Astrocyte of the hippocampus (primary cell): ENCODE measurements at regions not wholly inside any gene's neighbourhood (a gene's known extent, or its start where the extent isn't known, plus 50 kb on each side); places are given as distances from the start of the nearest gene placed in this dataset.

Source experiments
- DNase-seq: peaks from one replicate; pipeline ENCODE4 v3.0.0; 2011; ENCODE audit warnings: low read depth, low spot score

DNA sequence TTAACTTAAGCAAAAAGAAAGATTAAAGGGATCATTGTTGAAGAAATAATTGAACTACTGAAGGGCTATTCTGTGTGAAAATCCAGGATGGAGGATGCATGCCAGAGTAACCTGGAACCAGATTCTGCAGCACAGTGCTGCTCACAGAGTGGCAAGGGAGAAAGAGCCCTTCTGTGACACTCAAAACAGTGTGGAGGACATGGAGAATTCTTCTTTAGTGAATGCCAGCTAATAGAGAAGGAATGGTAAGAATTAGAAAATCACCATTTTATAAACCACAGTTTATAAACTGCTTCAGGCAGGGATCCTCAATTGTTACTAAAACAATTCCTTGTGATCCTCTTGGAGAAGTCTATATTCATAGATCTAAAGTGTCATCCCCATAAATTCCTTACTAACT is 70.4 kb upstream of the ARHGEF26 start:
- DNase-seq, result peak; percentile 33

DNA sequence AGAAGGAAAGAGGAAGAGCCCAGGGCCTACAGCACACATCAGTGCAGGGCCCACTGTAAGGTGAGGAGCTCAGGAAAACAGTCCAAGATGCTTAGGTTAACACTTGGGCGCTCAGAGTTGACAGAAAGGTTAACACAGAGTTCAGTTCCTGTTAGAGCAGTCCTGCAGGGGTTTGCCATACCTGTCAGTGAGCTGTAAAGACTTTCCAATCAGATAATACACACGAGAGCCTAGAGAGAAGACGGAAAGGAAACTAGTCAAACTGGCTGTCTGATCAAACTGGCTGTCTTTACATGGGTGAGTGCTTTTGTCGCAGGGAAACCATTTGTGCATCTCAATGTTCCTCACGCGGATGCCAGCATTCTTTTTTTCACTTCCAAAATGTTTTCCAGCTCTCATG is 61.4 kb upstream of the ARHGEF26 start:
- peak; percentile 23 for DNase-seq

DNA sequence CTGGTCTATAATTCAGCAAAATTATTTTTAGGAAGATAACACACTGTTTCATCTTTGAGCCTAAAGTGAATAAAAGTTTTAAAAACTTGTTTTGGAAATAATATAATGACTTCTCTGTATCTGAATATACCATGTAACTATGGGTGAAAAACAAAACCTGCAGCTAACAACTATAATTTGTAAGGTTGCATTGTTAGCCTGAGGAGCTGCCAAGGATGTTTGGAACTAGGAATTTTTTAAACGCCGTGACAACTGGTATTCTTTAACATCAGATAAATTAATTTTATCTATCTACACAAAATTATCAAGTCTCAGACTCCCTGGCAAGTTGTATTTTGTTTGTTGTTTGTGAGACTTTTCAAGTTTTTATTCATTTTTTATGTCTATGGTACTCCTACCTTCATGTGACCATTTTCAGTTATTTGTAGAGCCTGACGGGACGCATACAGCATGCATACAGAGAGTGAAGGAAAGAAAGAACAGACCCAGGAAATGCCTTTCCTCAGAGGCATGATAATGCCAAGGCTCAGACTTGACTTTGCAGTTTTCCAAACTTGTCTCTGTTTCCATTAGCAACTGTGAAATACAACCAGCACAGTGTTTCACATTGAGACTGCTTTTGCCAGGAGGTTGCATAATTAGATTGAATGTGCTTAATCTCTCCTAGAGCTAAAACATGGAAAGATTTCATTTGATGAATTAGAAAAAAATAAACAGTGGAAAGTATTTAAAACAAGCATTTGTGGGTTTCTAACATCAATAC is 60.8 kb upstream of the ARHGEF26 start:
- peak; percentile 86 for DNase-seq

DNA sequence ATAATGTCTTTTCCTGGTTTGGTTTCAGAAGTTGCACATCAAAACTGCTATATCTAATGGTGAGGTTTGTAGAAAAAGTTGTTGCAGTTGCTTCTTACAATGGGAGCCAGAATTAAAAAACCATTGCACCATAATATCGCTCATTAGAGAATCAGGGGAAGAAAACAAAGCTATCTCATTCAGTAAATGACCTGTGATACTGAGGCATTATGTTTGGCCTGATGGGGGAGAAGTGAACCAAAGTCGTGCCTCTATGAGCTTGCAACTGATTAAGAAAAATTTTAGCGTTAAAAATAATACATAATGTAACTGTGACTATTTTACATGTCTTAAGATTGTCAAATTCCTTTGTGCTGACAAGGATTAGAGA is 60.2 kb upstream of the ARHGEF26 start:
- no peak for DNase-seq

DNA sequence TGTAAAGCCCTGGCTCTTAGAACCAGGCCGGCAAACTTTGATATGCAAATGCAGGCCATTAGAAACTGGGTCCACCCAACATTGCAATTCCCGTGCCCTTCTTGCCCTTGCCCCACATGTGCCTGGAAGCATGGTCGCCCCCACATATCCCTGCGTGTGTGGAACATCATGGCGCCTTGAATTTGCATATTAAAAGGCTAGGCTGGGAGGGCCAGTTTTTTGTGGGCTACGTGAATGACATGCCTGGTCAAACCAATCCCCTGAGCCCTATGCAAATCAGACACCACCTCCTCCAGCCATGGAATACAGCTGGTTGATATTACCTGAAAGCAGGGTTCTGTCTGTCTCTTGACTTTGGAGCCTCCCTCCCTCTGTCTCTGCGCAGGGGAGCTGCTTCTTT is 58.7 kb upstream of the ARHGEF26 start:
- DNase-seq, result no peak

DNA sequence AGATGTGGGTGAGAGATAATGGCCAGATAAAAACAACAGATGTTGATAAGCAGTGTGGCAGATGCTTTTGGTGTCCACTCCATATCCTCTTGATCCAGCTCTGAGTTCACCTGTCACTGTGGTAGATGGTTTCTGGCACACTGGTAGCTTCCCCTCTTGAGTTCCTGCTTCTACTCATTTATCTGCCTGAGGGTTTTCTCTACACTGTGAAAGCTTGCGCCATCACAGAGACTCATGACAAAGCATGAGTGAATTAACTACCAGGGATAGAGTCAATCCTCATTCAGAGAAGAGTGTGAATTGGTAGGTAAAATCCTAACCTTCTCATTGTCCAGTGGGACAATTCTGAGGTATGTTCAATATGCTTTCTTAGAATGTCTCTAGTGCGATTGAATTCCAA is 50.0 kb upstream of the ARHGEF26 start:
- no peak for DNase-seq
